NCI-H446 treated with DMSO at 0.1 percent for 48 hours (cell line): ENCODE measurements at regions not wholly inside any gene's neighbourhood (a gene's known extent, or its start where the extent isn't known, plus 50 kb on each side); places are given as distances from the start of the nearest gene placed in this dataset.

Experiments
- DNase-seq: peaks from one replicate; lab custom pipeline; 2025; lab: John Stamatoyannopoulos, UW

DNA sequence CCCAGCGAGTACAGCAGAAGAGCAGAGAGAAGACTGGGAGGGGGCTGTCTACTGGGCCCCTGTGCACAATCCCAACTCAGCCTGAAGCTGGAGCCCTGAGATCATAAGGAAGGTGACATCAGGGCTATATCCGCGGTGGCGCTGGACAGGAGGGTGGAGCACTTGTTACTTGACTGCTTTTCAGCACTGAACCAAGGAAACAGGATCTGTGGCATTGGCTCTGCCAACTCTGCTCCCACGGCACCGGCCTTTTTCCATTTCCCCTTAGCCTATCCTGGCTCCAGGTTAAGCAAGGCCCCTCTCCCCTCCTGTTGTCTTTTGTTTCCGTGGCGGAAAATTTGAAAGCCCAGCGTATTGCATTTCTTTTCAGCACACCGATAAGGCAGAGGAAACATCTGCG is 125.0 kb upstream of the IRX3 start:
- DNase-seq: no peak

DNA sequence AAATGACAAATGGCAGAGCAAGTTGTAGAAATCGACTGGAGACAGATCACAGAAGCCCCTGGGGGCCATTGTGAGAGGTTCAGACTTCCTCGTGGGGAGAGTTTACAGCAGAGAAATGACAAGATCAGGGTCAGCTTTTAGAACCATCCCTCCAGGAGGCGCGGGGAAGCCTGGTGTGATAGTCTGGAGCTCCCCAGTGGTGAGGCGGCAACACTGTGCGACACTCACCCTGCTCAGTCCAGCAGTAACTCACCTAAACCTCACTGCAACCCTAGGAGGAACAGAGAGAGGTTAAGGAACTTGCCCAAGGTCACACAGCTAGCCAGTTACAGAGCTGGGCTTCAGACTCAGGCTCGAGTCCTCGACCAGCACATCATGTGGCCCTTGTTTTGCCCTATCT is 123.4 kb upstream of the IRX3 start:
- DNase-seq: no peak

DNA sequence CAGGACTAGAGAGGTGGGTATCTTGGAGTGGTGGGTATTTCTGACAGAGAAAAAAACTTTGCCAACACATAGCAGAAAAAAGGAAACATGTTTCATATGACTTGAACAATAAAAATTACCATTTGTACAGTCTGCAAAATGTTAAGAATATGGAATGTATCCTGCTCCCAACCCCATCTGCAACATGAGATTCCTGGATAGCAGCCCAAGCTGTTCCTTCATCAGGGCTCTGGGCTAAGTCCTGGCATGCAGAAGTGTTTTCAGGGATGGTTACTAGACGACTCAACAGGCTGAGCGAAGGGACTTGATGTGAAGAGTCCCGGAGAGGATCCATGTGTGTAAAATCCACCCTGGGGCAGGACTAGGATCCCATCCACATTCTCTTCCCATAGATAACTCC is 121.0 kb upstream of the IRX3 start:
- no peak for DNase-seq

DNA sequence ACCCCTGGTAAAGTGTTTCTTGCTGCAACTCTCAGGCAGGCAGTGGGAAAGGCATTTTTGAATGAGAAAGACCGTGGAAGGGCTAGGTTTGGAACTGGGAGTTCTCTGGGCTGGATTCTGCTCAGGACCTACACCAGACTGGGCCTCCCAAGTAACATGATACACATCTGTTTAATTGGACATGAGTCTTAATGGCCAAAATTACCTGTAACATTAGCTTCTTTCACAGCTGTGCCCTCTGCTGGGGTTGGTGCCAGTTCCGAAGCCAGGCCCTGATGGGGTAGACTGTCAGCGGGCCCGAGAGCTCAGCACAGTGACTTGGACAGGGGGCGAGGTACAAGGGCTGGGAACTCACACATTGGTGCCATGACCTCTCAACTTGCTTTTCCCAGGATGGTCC is 118.9 kb upstream of the IRX3 start:
- no peak for DNase-seq

DNA sequence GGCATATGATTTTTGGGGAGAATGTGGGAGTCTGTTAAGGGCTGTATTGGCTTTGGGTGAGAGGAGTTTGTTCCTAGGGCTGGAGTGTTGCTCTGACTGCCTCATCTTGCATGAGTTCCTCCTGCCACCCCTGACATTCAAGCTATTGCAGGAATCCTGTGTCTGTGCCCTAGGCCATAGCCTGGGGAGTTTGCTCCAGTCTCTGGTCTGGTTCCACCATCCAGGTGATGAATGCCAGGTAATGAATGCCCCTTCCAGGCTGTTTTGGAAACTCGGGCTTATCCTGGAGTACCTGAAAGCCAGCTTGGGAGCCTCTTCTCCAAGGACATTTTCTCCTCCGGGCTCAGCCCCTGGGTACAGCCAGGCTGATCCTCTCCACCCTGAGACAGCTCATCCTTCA is 117.0 kb upstream of the IRX3 start:
- no peak for DNase-seq

DNA sequence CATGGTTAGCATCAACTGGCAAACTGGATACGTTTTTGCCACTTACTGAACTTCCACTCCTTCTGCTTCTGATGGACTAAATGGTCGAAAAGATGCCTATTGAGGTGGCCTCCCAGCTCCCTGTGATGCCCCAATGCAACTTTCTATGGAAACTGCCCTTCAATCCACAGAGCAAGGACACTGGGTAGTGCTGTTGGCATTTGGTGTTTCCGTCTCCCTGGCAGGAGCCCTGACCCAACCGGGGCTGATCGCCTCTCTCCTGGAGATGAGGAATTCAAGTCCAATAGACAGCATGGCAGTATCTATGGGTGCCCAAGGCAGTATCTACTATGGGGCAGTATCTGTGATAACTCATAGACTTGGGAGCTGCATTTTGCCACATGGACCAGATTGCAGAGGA is 116.3 kb upstream of the IRX3 start:
- DNase-seq: no peak

DNA sequence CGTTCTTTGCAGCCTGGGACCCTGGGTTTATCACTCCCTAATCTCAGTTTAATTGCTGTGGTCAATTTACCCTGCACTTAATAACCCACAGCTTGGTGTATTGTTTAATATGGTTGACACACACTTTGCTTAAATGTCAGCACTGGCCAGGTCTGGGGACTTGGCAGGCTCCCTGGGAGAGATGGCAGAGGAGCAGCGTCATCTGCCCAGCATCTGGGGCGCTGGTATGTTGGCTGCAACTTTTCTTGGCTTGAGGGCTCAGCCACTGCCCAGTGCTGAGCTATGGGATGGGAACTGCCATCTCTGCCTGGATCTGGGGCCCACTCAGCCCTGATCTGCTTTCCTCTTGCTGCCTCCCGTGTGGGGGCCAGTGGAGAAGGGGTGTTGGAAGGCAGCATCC is 115.7 kb upstream of the IRX3 start:
- DNase-seq: no peak

DNA sequence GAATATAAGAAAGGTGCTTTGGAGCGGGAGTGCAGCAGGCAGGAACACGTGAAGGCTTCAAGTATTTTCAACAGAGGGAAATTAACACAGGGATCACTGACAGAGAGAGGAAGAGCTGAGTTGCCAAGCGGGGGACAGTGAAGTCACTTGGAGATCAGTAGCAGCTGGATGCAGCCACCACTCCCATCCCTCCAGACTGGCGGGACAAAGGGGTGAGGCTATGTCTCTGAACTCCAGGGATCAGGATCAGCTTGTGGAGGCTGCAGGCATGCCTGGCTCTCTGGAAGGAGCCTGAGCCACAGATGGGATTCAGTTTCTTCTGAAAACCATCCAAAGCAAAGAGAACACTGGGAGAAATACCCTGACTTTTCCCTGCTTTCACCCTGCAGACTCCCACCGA is 113.7 kb upstream of the IRX3 start:
- DNase-seq: no peak

DNA sequence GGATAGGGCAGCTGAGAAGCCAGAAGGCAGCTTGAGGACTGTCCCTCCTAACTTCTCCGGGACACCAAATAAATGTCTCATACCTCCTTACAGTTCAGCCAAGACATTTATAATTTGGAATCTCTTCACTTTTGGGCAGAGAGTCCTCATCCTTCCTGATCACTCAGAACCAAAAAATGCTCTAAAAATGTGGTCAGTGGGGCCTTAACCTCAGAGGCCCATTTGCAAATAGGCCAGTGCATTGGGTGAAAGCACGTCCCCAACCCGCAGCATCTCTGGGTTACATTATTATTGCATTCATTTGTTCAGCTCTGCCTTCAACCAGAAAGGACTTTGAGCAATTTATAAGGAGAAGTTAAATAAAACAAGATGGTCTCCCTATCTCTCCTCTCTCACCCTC is 112.4 kb upstream of the IRX3 start:
- DNase-seq: no peak

DNA sequence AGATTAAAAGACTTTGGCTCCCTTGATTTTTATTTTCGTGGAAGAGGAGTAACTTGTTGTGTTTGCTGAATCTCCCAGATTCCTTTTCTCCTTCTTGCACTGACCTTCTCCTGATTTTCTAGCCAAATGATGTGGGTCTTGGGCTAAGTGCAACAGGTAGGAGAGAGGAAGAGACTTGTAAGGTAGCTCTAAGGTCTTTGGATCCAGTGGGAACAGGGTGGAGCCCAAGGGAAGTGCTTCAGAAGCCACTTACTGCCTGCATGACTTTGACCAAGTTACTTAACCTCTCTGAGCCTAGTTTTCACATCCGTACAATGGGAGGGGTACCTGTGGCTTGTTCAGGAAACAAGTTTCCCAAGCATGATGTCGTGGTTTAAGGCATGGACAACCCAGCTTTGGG is 111.3 kb upstream of the IRX3 start:
- no peak for DNase-seq

DNA sequence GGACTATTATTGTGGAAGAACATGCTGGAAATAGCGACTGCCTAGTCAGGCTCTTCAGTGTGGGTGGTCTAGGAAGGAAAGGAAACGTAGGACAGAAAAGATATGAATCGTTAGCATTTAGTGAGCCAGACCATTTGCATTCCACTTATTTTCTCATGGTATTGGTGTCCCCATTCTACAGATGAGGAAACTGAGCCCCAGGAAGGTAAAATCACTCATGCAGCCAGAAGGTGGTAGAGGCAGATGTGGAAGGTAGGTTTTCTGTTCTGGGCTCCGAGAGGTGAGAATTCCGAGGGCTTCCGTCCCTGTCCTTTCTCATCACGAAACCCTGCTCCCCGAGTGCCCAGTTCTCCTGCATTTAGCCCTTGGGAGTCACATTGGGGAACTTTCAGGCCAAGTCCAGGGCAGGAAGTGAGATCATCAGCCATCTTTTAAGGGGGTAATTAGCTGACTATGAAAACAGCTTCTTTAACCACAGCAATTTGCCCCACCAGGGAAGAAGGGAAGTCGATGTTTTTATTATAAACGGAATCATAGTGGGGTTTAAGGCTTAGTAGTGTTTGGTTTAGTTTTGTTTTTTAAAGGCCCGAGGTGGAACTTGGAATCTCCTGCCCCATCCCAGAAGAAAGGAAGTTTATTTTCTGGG is 110.7 kb upstream of the IRX3 start:
- DNase-seq: no peak

DNA sequence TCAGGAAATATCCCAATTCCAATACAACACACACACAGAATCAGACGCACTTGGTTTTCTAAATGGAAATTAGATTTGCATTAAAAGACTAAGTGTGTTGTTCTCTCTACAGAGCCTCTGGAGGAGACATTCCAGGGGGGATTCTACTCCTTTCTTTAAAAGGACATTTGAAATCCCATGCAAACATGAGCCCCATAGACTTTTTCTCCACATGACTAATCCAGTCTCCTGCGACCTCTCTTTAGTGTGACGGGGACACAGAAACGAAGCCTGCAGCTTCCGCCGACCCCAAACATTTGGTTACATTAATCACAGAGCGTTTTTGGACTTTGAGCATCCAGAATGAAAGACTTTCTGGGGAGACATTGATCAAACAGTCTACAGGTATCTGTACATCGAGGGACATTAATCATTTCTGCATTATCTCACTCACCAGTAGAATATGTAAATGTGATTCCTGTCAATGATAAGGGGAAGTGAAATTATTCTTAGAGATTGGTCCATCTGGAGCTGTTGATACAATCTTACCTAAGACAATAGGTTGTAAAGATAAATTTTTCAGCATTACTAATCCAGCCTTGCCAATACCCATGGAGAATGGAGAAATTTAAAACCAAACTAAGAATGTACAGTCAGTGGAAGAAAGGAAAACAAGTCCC is 103.4 kb upstream of the IRX3 start:
- DNase-seq: no peak

DNA sequence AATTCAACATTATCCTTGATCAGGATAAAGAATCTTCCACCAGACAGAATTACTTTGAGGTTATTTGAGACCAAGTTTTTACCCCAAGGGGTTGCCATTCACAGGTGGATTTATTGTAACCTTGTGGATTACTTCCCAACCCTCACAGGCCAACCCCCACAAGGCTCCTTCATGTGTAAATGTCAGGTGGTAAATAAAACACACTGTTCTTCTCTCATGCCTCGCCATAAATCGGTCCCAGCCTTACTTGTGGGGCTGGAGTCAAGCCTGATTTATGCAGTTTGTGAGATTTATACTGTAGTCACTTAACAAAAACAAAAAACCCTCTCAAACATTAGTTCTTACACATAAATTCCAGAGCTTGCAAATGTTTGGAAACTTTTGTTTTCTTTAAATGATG is 98.6 kb upstream of the IRX3 start:
- DNase-seq: no peak

DNA sequence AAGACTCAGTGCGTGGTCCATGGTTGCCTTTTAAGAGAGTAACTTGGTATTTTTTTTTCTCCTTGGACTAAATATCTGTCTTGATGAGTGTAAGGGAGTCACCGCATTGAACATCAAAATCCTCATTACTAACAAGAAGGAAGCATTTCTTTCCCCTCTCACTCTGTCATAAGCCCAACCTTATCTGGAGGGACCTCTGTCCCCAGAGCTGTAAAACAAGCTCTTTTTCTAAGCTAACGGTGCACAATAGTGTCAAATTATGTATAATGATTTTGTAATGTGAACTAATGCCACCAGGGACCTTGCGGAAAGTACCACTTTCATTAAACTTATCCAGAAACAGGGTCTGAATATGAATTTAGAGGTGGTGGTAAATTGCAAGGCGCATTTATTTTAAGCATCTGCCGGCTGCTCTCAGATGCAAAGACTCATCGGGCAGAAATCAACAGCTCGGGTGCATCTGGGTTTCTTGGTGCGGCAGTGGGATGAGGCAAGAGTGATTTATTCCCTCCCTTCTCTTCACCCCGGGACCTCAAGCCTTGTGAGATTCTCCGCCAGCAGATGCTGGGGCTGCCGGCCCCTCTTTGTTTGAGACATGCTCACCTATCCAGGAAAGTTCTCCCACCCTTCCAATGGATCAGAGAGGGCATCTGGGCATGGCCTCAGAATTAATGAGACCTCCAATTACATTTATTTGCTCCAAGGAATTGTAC is 95.2 kb upstream of the IRX3 start:
- no peak for DNase-seq

DNA sequence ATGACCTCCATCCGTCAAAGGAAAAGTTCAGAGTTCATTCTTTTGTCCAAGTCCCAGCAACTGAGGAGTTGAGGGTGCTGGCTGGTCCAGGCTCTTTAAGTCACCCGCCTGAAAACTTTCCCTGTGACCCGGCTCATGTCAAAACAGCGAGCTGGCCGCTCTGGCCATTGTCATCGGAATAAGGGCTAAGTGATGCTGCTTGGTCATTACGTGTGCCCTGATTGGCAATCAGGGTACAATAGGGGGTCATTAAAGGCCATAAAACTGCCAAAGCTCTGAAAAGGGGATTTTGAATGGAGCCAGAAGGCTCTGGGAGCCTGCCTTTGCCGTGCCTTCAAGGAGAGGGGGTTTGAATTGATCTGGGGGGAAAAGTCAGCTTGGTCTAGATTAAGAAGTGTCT is 88.5 kb upstream of the IRX3 start:
- no peak for DNase-seq

DNA sequence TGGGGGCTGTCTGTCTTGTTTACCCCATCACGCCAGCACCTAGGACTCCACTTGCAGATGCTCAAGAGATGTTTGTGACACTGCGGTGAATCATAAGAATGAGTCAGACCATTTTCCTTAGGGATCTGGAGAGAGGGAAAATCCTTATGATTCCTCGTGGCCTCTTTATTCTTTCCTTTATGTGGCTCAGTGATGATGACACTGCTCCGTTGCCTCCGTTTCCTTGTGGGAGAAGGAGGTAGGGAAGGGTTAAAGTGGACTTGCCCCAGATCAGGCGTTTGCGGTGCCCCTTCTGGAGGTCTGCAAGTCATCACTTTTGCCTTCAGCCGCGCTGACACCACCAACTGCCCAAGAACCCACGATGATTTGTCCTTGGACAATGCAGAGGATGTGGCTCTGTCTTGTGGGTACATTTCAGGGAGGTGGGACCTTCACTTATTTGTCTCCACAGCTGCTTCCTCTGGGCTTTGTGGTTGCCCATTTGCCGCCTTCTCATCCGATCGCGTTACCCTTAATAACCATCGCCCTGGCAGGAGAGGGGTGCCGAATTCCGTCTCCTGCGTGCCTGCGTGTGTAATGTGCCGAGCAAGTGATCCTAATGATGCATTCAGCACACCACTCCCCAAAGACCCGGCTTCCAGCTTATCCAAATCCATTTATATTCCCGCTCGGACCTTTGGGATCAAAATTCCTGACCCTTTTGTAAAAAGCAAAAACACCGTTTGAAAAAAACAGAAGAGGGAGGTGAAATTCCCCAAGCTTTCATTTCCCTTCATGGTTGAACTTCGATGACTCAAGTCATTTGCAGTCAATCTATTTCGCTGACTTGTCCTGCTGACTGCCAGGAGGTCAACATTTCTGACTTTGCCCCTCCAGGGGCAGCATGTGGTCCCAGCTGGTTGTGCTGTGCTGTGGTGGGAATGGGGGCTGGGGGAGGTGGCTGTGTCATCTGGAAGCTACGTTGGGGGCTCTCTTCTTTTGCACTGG is 87.2 kb upstream of the IRX3 start:
- no peak for DNase-seq

DNA sequence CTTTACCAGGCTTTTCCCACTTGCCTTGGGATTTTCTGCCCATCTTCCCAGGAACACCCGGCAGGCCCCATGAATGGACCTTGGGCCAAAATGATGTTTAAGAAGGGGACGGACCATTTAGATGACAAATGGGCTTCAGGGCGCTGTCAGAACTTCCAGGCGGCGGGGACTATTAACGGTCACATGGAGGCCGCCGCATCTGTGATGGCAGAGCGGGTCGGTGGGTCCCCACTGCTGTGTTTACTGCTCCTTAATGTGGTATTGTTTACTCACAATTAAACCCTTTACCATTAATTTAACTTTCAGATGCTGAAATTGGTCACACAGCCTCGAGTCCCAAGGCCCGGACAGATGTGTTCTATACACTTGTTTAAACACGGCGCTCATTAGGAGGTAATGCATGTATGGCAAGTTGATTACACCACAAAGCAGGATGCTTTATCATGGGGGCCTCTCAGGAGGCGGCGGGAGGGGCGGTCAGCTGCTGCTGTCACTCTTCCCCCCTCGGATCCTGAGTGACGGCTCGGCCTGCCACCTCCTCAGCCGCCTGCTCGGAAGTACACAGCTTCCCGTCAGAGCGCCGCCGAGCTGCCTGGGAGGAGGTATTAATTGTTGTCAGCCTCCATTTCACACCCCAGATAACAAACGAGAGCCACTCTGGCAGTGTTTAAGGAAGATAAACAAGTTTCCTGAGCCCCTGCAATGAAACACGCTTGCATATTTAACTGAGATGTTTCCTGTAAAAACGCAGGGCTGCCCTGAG is 83.9 kb upstream of the IRX3 start:
- no peak for DNase-seq

DNA sequence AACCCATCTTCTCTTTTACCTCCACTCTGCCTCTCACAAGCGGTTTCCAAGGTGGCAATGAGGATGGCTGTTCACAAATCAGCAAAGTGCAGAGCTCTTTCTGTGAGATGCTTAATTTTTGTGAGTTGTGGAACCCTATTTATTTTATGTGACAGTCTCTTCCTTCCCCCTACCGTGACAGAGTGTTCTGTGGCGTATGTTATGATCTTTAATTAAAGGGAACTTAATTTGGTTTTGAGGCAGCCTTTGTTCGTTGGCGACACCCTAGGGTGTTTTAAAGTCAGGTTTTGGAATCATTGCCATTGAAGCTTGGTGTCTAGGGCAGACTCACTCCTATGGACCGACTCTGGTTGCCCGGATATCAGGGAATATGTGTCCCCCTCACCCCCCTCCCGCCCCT is 83.3 kb upstream of the IRX3 start:
- DNase-seq: no peak

DNA sequence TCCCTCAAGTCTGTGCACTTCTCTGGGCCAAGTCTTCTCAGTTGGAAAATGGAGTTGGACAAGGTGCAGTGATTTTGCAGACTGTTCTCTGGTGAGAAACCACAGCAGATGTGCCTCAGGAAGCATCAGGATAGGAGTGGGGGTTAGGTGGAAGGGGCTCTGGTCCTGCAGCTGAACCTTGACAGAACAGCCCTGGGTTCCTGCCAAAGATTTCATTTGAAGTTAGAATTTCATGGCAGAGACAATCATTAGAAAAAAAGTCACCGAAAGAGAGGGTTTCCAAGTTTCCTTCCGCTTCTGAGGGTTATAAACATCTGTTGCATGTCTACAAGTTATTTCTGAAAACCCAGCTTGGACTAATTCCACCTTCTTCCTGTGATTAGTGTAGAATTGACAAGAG is 80.4 kb upstream of the IRX3 start:
- DNase-seq: no peak

DNA sequence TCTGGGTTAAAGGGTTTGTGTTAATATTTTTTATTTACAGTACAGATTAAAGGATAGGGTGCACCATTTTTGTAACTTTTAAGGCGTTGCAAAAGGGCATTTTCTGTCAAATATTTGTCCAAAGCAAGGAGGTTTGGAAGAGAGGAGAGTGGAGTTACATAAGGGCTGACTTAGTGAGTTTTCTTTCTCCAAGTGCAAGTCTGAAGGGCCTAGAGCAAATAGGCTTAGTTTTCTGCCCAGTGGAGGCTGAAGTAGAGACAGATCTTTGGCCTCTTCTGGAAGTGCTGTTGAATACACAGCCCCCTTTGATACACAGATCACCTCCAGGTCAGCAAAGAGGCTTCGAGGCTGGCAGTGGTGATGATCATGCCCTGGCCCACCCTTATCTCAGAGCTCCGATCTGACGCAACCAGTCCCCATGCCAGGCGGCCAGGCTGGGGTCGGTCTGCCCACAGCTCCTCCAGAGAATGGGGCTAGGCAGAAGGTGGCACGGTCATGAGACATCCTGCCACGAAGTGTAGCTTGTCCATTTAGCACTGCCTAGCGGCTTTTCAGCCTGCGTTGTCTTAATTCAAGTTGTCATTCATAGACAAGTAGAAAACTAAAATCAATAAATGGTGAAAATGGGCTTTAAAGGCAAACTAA is 79.5 kb upstream of the IRX3 start:
- no peak for DNase-seq

DNA sequence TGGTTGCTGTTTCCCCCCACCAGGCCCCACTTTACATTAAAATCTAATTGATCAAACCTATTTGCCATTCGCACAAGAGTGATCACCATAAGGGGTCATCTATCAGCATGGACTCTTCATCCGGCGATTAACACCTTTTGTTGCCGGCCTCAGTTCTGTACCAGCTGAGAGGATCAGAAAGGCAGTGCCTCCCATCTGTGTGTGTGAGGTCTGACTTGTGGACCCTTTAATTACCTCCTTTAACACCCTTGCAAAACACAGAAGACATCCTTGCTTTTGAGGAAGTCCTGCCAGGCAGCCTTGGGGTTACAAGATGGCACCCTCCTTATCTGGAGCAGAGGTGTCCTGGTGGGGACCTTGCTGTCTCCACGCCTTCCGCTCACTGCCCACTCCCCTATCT is 77.2 kb upstream of the IRX3 start:
- DNase-seq: no peak
